IMR-90 (cell line): ENCODE measurements at regions not wholly inside any gene's neighbourhood (a gene's known extent, or its start where the extent isn't known, plus 50 kb on each side); places are given as distances from the start of the nearest gene placed in this dataset.

Source experiments
- ATAC-seq: fragments of 200-7000 bp; cut with Tn5 transposase; 2 replicates; pipeline ENCODE4 v1.9.1; 2020; ENCODE audit warnings: low read depth, mild to moderate bottlenecking, moderate library complexity
- BruUV-seq: library from RNA; stranded (reverse); fragments of 400-500 nt; replicated peaks from 2 replicates; lab custom pipeline; 2021; lab: Mats Ljungman, UMichigan
- CTCF ChIA-PET: fragments of 300-600 bp; formaldehyde crosslinking; extraction: SDS; loops from one replicate; lab custom pipeline; 2021; ENCODE audit warnings: antibody characterized with exemption; lab: Yijun Ruan, JAX
- POLR2A ChIA-PET: fragments of 300-600 bp; sonication (Branson Sonifier 250); formaldehyde crosslinking; loops from one replicate; lab custom pipeline; 2022; ENCODE audit warnings: antibody characterized with exemption; ENCODE audit not compliant: unreplicated experiment; lab: Charles Lee
- DNase-seq: peaks from one replicate; pipeline ENCODE4 v3.0.0; 2013
- H2AFZ ChIP-seq: replicated peaks from 2 replicates; pipeline ENCODE3; 2013; ENCODE audit warnings: low read length, mild to moderate bottlenecking; ENCODE audit not compliant: poor library complexity
- H2AK5ac ChIP-seq: 2 replicates; pipeline ENCODE4 v1.6.1; 2013; ENCODE audit warnings: low read depth, low read length, inconsistent platforms
- H2AK9ac ChIP-seq: replicated peaks from 2 replicates; pipeline ENCODE3; 2013; ENCODE audit warnings: mild to moderate bottlenecking, low read depth, low read length, moderate library complexity; ENCODE audit not compliant: poor library complexity
- H2BK120ac ChIP-seq: 2 replicates; pipeline ENCODE4 v1.6.1; 2013; ENCODE audit warnings: low read depth, low read length, inconsistent platforms
- H2BK15ac ChIP-seq: 3 replicates; pipeline ENCODE4 v1.6.1; 2013; ENCODE audit warnings: low read depth, low read length, inconsistent platforms
- H2BK20ac ChIP-seq: 2 replicates; pipeline ENCODE4 v1.6.1; 2013; ENCODE audit warnings: low read depth, mild to moderate bottlenecking, inconsistent platforms, low read length, moderate library complexity
- H2BK5ac ChIP-seq: 2 replicates; pipeline ENCODE4 v1.6.1; 2013; ENCODE audit warnings: mild to moderate bottlenecking, low read depth, low read length, inconsistent platforms; ENCODE audit not compliant: poor library complexity, severe bottlenecking
- H3K14ac ChIP-seq: replicated peaks from 2 replicates; pipeline ENCODE4 v1.6.1; 2013; ENCODE audit warnings: low read depth, low read length, inconsistent platforms
- H3K18ac ChIP-seq: 2 replicates; pipeline ENCODE4 v1.6.1; 2013; ENCODE audit warnings: low read depth, low read length, control low read depth
- H3K23ac ChIP-seq: 2 replicates; pipeline ENCODE4 v1.6.1; 2013; ENCODE audit warnings: low read depth, low read length, inconsistent platforms
- H3K27ac ChIP-seq: 2 replicates; pipeline ENCODE4 v1.5.1; 2013; ENCODE audit warnings: mild to moderate bottlenecking, control low read depth, low read length; ENCODE audit not compliant: insufficient read depth
- H3K27me3 ChIP-seq: 2 replicates; pipeline ENCODE4 v1.6.1; 2013; ENCODE audit warnings: low read length; ENCODE audit not compliant: control insufficient read depth, insufficient read depth
- H3K36me3 ChIP-seq: 2 replicates; pipeline ENCODE4 v1.6.1; 2013; ENCODE audit warnings: low read length, mixed read lengths; ENCODE audit not compliant: control insufficient read depth, insufficient read depth
- H3K4ac ChIP-seq: 2 replicates; pipeline ENCODE4 v1.6.1; 2013; ENCODE audit warnings: low read depth, low read length, inconsistent platforms
- H3K4me1 ChIP-seq: 2 replicates; pipeline ENCODE4 v1.6.1; 2013; ENCODE audit warnings: low read length, mixed read lengths; ENCODE audit not compliant: control insufficient read depth, insufficient read depth
- H3K4me2 ChIP-seq: 2 replicates; pipeline ENCODE4 v1.6.1; 2013; ENCODE audit warnings: low read depth, mild to moderate bottlenecking, control low read depth, low read length, moderate library complexity
- H3K4me3 ChIP-seq: 2 replicates; pipeline ENCODE4 v1.5.1; 2013; ENCODE audit warnings: low read depth, mild to moderate bottlenecking, control low read depth, low read length, moderate library complexity; ENCODE audit not compliant: insufficient read depth
- H3K56ac ChIP-seq: 2 replicates; pipeline ENCODE4 v1.6.1; 2013; ENCODE audit warnings: low read length, inconsistent platforms; ENCODE audit not compliant: insufficient read depth; ENCODE audit errors: extremely low read depth
- H3K79me1 ChIP-seq, 2 experiments: 2 replicates each; pipeline ENCODE4 v1.6.1; 2013; ENCODE audit warnings: low read length in 2 of 2, inconsistent platforms in 1 of 2, low read depth in 1 of 2
- H3K9ac ChIP-seq: 2 replicates; pipeline ENCODE4 v1.6.1; 2013; ENCODE audit warnings: low read depth, low read length, control low read depth
- H3K9me1 ChIP-seq: 2 replicates; pipeline ENCODE4 v1.6.1; 2013; ENCODE audit warnings: low read length, inconsistent platforms; ENCODE audit not compliant: insufficient read depth
- H3K9me3 ChIP-seq: 2 replicates; pipeline ENCODE4 v1.6.1; 2013; ENCODE audit warnings: low read length; ENCODE audit not compliant: control insufficient read depth, insufficient read depth
- H4K20me1 ChIP-seq: 2 replicates; pipeline ENCODE4 v1.6.1; 2013; ENCODE audit warnings: low read length, inconsistent platforms; ENCODE audit not compliant: insufficient read depth
- H4K5ac ChIP-seq: 2 replicates; pipeline ENCODE4 v1.6.1; 2013; ENCODE audit warnings: mild to moderate bottlenecking, low read depth, low read length, control low read depth
- H4K8ac ChIP-seq, 2 experiments: 2 replicates each; pipeline ENCODE4 v1.6.1; 2013; ENCODE audit warnings: low read depth in 2 of 2, low read length in 2 of 2, control low read depth in 1 of 2, inconsistent platforms in 1 of 2
- H4K91ac ChIP-seq: 2 replicates; pipeline ENCODE4 v1.6.1; 2013; ENCODE audit warnings: low read depth, low read length, inconsistent platforms; ENCODE audit not compliant: insufficient read depth
- MAFK ChIP-seq: IDR thresholded peaks from 2 replicates; pipeline ENCODE4 v1.6.1; 2012; ENCODE audit warnings: low read depth, low read length, improper control_type of control experiment
- POLR2A ChIP-seq: IDR thresholded peaks from 2 replicates; pipeline ENCODE4 v1.6.1; 2012; ENCODE audit warnings: mild to moderate bottlenecking, low read depth, low read length
- WGBS, 2 experiments: methylation state at CpG; one replicate each; pipeline versions ENCODE4 v1.1.5 to v1.1.7; 2013; ENCODE audit warnings: missing lambda C conversion rate in 2 of 2; ENCODE audit not compliant: insufficient read length in 1 of 2; ENCODE audit errors: extremely low coverage in 2 of 2; 5-methylcytosine and 5-hydroxymethylcytosine counted together
- dilution Hi-C: fragments of 300-500 bp; cut with HindIII; formaldehyde crosslinking; loops from one replicate; pipeline ENCODE4 v1.14.3; 2018; ENCODE audit warnings: low sequenced_read_pairs; ENCODE audit not compliant: unreplicated experiment
- in situ Hi-C: fragments of 300-500 bp; cut with MboI; formaldehyde crosslinking; loops from 3 replicates; pipeline ENCODE4 v1.14.3; 2019; ENCODE audit warnings: low sequenced_read_pairs, inconsistent platforms, mixed read lengths
- intact Hi-C: fragments of 100-400 bp; cut with micrococcal nuclease; formaldehyde crosslinking; loops from 2 replicates; pipeline ENCODE4 v1.10.0; 2022

DNA sequence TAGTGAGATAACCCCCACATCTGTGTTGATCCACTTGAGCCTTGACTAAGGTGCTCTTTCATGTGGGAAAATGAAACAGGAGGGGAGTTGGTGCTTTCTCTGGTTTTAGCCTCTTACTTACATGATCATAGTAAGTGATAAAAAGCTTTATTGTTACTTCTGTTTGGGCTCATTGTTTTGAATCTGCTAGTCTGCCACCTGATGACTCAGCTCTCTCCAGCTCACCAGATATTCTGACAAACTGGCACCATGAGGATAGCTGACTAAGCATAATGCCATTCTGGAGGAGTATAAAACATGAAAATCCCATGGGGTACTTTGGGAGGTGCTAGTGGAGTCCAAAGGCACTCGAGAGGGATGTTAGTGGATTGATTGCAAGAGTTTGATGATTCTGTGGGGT, 824.0 kb downstream of the RAPGEF2 start:
- WGBS, 2 experiments: 14% methylated on average over 1 of the region's 1 CpG; no CpG with 5 or more reads in 1 of the 2 experiments
- DNase-seq: no peak
- H4K5ac ChIP-seq: no peak overlapping the region
- no peak overlapping the region for H2BK20ac ChIP-seq
- ChIA-PET CTCF (no interaction called here), POLR2A (no interaction called here)
- H3K9ac ChIP-seq: no peak overlapping the region
- H3K18ac ChIP-seq: no peak overlapping the region
- no TSS peak for BruUV-seq
- H2BK15ac ChIP-seq: no peak overlapping the region
- no peak overlapping the region for H3K14ac ChIP-seq
- H2AK9ac ChIP-seq: no peak overlapping the region
- no peaks in the 10 kb centered on the region for H3K9me1 ChIP-seq
- no peaks in the 10 kb centered on the region for H3K79me1 ChIP-seq
- no peak overlapping the region for H4K8ac ChIP-seq
- H3K4ac ChIP-seq: no peak overlapping the region
- no peaks in the 10 kb centered on the region for H3K36me3 ChIP-seq
- no peak for ATAC-seq
- no peak overlapping the region for H3K4me2 ChIP-seq
- H4K91ac ChIP-seq: no peak overlapping the region
- H3K4me1 ChIP-seq: no peaks in the 10 kb centered on the region
- dilution Hi-C loops (no loop called here), intact Hi-C loops (no loop called here), in situ Hi-C loops (no loop called here)
- H2AFZ ChIP-seq: no peak overlapping the region
- H4K20me1 ChIP-seq: no peaks in the 10 kb centered on the region
- peaks cover 11% of the 10 kb centered on the region for H3K9me3 ChIP-seq
- H3K27ac ChIP-seq: no peak overlapping the region
- H3K56ac ChIP-seq: no peak overlapping the region
- no peak overlapping the region for H3K4me3 ChIP-seq
- H2BK120ac ChIP-seq: no peak overlapping the region
- H3K27me3 ChIP-seq: no peaks in the 10 kb centered on the region
- no peak overlapping the region for H3K23ac ChIP-seq
- no peak overlapping the region for H2AK5ac ChIP-seq
- H2BK5ac ChIP-seq: no peak overlapping the region
- TF ChIP-seq MAFK (peak; percentile 83), POLR2A (no peak)
